Hepatocyte (in vitro differentiated cells): ENCODE measurements at regions not wholly inside any gene's neighbourhood (a gene's known extent, or its start where the extent isn't known, plus 50 kb on each side); places are given as distances from the start of the nearest gene placed in this dataset.
"Not testable (repeated sequence)": the region's sequence is repeated elsewhere in the genome, so short reads cannot be mapped to it uniquely, and the experiment has no call there.

Experiments
- EZH2phosphoT487 ChIP-seq: fragments of 200-600 bp; sonication (generic); IDR thresholded peaks from one replicate; pipeline ENCODE4 v1.6.1; 2018; ENCODE audit warnings: antibody characterized with exemption, mild to moderate bottlenecking, low read depth, moderate library complexity; ENCODE audit not compliant: unreplicated experiment, severe bottlenecking
- TF ChIP-seq, protein P1 (sequence below): fragments of 200-600 bp; sonication (generic); IDR thresholded peaks from 2 replicates; pipeline ENCODE4 v1.5.1; 2016; ENCODE audit warnings: antibody characterized with exemption, mild to moderate bottlenecking; ENCODE audit not compliant: poor library complexity

DNA sequence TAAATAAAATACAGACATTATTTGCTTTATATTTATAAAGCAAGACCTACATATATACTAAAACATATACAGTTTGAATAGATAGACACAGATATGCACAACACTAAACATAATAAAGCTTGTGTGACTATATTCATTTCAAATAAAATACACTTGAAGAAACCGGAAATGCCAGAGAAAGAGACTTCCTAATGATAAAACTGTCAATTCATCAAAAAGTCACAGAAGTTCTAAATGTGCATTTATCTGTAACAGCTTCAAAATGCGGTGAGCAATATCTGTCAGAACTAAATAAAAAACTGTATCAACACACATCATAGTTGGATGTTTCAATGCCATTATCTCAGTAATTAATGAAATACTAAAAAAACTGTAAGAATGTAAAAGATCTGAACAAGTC lies 60.6 kb upstream of the CTSV start:
- TF ChIP-seq, protein P1, sequence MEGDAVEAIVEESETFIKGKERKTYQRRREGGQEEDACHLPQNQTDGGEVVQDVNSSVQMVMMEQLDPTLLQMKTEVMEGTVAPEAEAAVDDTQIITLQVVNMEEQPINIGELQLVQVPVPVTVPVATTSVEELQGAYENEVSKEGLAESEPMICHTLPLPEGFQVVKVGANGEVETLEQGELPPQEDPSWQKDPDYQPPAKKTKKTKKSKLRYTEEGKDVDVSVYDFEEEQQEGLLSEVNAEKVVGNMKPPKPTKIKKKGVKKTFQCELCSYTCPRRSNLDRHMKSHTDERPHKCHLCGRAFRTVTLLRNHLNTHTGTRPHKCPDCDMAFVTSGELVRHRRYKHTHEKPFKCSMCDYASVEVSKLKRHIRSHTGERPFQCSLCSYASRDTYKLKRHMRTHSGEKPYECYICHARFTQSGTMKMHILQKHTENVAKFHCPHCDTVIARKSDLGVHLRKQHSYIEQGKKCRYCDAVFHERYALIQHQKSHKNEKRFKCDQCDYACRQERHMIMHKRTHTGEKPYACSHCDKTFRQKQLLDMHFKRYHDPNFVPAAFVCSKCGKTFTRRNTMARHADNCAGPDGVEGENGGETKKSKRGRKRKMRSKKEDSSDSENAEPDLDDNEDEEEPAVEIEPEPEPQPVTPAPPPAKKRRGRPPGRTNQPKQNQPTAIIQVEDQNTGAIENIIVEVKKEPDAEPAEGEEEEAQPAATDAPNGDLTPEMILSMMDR = not testable (repeated sequence)
- TF ChIP-seq EZH2phosphoT487 = not testable (repeated sequence)
